IMR-90 (cell line): ENCODE measurements at regions not wholly inside any gene's neighbourhood (a gene's known extent, or its start where the extent isn't known, plus 50 kb on each side); places are given as distances from the start of the nearest gene placed in this dataset.

ENCODE experiments used
- ATAC-seq: fragments of 200-7000 bp; cut with Tn5 transposase; 2 replicates; pipeline ENCODE4 v1.9.1; 2020; ENCODE audit warnings: low read depth, mild to moderate bottlenecking, moderate library complexity
- BruUV-seq: library from RNA; stranded (reverse); fragments of 400-500 nt; replicated peaks from 2 replicates; lab custom pipeline; 2021; lab: Mats Ljungman, UMichigan
- CTCF ChIA-PET: fragments of 300-600 bp; formaldehyde crosslinking; extraction: SDS; loops from one replicate; lab custom pipeline; 2021; ENCODE audit warnings: antibody characterized with exemption; lab: Yijun Ruan, JAX
- POLR2A ChIA-PET: fragments of 300-600 bp; sonication (Branson Sonifier 250); formaldehyde crosslinking; loops from one replicate; lab custom pipeline; 2022; ENCODE audit warnings: antibody characterized with exemption; ENCODE audit not compliant: unreplicated experiment; lab: Charles Lee
- DNase-seq: peaks from one replicate; pipeline ENCODE4 v3.0.0; 2013
- H2AFZ ChIP-seq: replicated peaks from 2 replicates; pipeline ENCODE3; 2013; ENCODE audit warnings: low read length, mild to moderate bottlenecking; ENCODE audit not compliant: poor library complexity
- H2AK5ac ChIP-seq: 2 replicates; pipeline ENCODE4 v1.6.1; 2013; ENCODE audit warnings: low read depth, low read length, inconsistent platforms
- H2AK9ac ChIP-seq: replicated peaks from 2 replicates; pipeline ENCODE3; 2013; ENCODE audit warnings: mild to moderate bottlenecking, low read depth, low read length, moderate library complexity; ENCODE audit not compliant: poor library complexity
- H2BK120ac ChIP-seq: 2 replicates; pipeline ENCODE4 v1.6.1; 2013; ENCODE audit warnings: low read depth, low read length, inconsistent platforms
- H2BK15ac ChIP-seq: 3 replicates; pipeline ENCODE4 v1.6.1; 2013; ENCODE audit warnings: low read depth, low read length, inconsistent platforms
- H2BK20ac ChIP-seq: 2 replicates; pipeline ENCODE4 v1.6.1; 2013; ENCODE audit warnings: low read depth, mild to moderate bottlenecking, inconsistent platforms, low read length, moderate library complexity
- H2BK5ac ChIP-seq: 2 replicates; pipeline ENCODE4 v1.6.1; 2013; ENCODE audit warnings: mild to moderate bottlenecking, low read depth, low read length, inconsistent platforms; ENCODE audit not compliant: poor library complexity, severe bottlenecking
- H3K14ac ChIP-seq: replicated peaks from 2 replicates; pipeline ENCODE4 v1.6.1; 2013; ENCODE audit warnings: low read depth, low read length, inconsistent platforms
- H3K18ac ChIP-seq: 2 replicates; pipeline ENCODE4 v1.6.1; 2013; ENCODE audit warnings: low read depth, low read length, control low read depth
- H3K23ac ChIP-seq: 2 replicates; pipeline ENCODE4 v1.6.1; 2013; ENCODE audit warnings: low read depth, low read length, inconsistent platforms
- H3K27ac ChIP-seq: 2 replicates; pipeline ENCODE4 v1.5.1; 2013; ENCODE audit warnings: mild to moderate bottlenecking, control low read depth, low read length; ENCODE audit not compliant: insufficient read depth
- H3K27me3 ChIP-seq: 2 replicates; pipeline ENCODE4 v1.6.1; 2013; ENCODE audit warnings: low read length; ENCODE audit not compliant: control insufficient read depth, insufficient read depth
- H3K36me3 ChIP-seq: 2 replicates; pipeline ENCODE4 v1.6.1; 2013; ENCODE audit warnings: low read length, mixed read lengths; ENCODE audit not compliant: control insufficient read depth, insufficient read depth
- H3K4ac ChIP-seq: 2 replicates; pipeline ENCODE4 v1.6.1; 2013; ENCODE audit warnings: low read depth, low read length, inconsistent platforms
- H3K4me1 ChIP-seq: 2 replicates; pipeline ENCODE4 v1.6.1; 2013; ENCODE audit warnings: low read length, mixed read lengths; ENCODE audit not compliant: control insufficient read depth, insufficient read depth
- H3K4me2 ChIP-seq: 2 replicates; pipeline ENCODE4 v1.6.1; 2013; ENCODE audit warnings: low read depth, mild to moderate bottlenecking, control low read depth, low read length, moderate library complexity
- H3K4me3 ChIP-seq: 2 replicates; pipeline ENCODE4 v1.5.1; 2013; ENCODE audit warnings: low read depth, mild to moderate bottlenecking, control low read depth, low read length, moderate library complexity; ENCODE audit not compliant: insufficient read depth
- H3K56ac ChIP-seq: 2 replicates; pipeline ENCODE4 v1.6.1; 2013; ENCODE audit warnings: low read length, inconsistent platforms; ENCODE audit not compliant: insufficient read depth; ENCODE audit errors: extremely low read depth
- H3K79me1 ChIP-seq, 2 experiments: 2 replicates each; pipeline ENCODE4 v1.6.1; 2013; ENCODE audit warnings: low read length in 2 of 2, inconsistent platforms in 1 of 2, low read depth in 1 of 2
- H3K9ac ChIP-seq: 2 replicates; pipeline ENCODE4 v1.6.1; 2013; ENCODE audit warnings: low read depth, low read length, control low read depth
- H3K9me1 ChIP-seq: 2 replicates; pipeline ENCODE4 v1.6.1; 2013; ENCODE audit warnings: low read length, inconsistent platforms; ENCODE audit not compliant: insufficient read depth
- H3K9me3 ChIP-seq: 2 replicates; pipeline ENCODE4 v1.6.1; 2013; ENCODE audit warnings: low read length; ENCODE audit not compliant: control insufficient read depth, insufficient read depth
- H4K20me1 ChIP-seq: 2 replicates; pipeline ENCODE4 v1.6.1; 2013; ENCODE audit warnings: low read length, inconsistent platforms; ENCODE audit not compliant: insufficient read depth
- H4K5ac ChIP-seq: 2 replicates; pipeline ENCODE4 v1.6.1; 2013; ENCODE audit warnings: mild to moderate bottlenecking, low read depth, low read length, control low read depth
- H4K8ac ChIP-seq, 2 experiments: 2 replicates each; pipeline ENCODE4 v1.6.1; 2013; ENCODE audit warnings: low read depth in 2 of 2, low read length in 2 of 2, control low read depth in 1 of 2, inconsistent platforms in 1 of 2
- H4K91ac ChIP-seq: 2 replicates; pipeline ENCODE4 v1.6.1; 2013; ENCODE audit warnings: low read depth, low read length, inconsistent platforms; ENCODE audit not compliant: insufficient read depth
- BHLHE40 ChIP-seq: fragments of 150-350 bp; IDR thresholded peaks from 2 replicates; pipeline ENCODE4 v1.6.1; 2016; ENCODE audit warnings: mild to moderate bottlenecking, low read depth, low read length
- MAZ ChIP-seq: IDR thresholded peaks from 2 replicates; pipeline ENCODE4 v1.6.1; 2012; ENCODE audit warnings: low read depth, mild to moderate bottlenecking, low read length, improper control_type of control experiment, moderate library complexity, borderline replicate concordance
- POLR2A ChIP-seq: IDR thresholded peaks from 2 replicates; pipeline ENCODE4 v1.6.1; 2012; ENCODE audit warnings: mild to moderate bottlenecking, low read depth, low read length
- RAD21 ChIP-seq: IDR thresholded peaks from 2 replicates; pipeline ENCODE4 v1.6.1; 2012; ENCODE audit warnings: low read length, improper control_type of control experiment
- RFX5 ChIP-seq: IDR thresholded peaks from 2 replicates; pipeline ENCODE4 v1.8.0; 2012; ENCODE audit warnings: low read depth, mild to moderate bottlenecking, low read length, moderate library complexity
- USF2 ChIP-seq: fragments of 150-350 bp; IDR thresholded peaks from 2 replicates; pipeline ENCODE4 v1.6.1; 2017; ENCODE audit warnings: mild to moderate bottlenecking, antibody characterized with exemption, low read length, low read depth
- WGBS, 2 experiments: methylation state at CpG; one replicate each; pipeline versions ENCODE4 v1.1.5 to v1.1.7; 2013; ENCODE audit warnings: missing lambda C conversion rate in 2 of 2; ENCODE audit not compliant: insufficient read length in 1 of 2; ENCODE audit errors: extremely low coverage in 2 of 2; 5-methylcytosine and 5-hydroxymethylcytosine counted together
- dilution Hi-C: fragments of 300-500 bp; cut with HindIII; formaldehyde crosslinking; loops from one replicate; pipeline ENCODE4 v1.14.3; 2018; ENCODE audit warnings: low sequenced_read_pairs; ENCODE audit not compliant: unreplicated experiment
- in situ Hi-C: fragments of 300-500 bp; cut with MboI; formaldehyde crosslinking; loops from 3 replicates; pipeline ENCODE4 v1.14.3; 2019; ENCODE audit warnings: low sequenced_read_pairs, inconsistent platforms, mixed read lengths
- intact Hi-C: fragments of 100-400 bp; cut with micrococcal nuclease; formaldehyde crosslinking; loops from 2 replicates; pipeline ENCODE4 v1.10.0; 2022

- Histone ChIP-seq H3K27ac (no peak overlapping the region), H3K4ac (no peak overlapping the region), H3K18ac (no peak overlapping the region), H3K4me2 (no peak overlapping the region), H2BK15ac (no peak overlapping the region), H2AFZ (no peak overlapping the region), H3K9me3 (no peaks in the 10 kb centered on the region), H4K5ac (no peak overlapping the region), H2AK5ac (no peak overlapping the region), H2BK5ac (no peak overlapping the region), H3K14ac (no peak overlapping the region), H4K8ac (no peak overlapping the region), H3K23ac (no peak overlapping the region), H2BK120ac (no peak overlapping the region), H3K56ac (no peak overlapping the region), H3K36me3 (no peaks in the 10 kb centered on the region), H3K4me1 (no peaks in the 10 kb centered on the region), H2BK20ac (no peak overlapping the region), H4K20me1 (no peaks in the 10 kb centered on the region), H3K9me1 (no peaks in the 10 kb centered on the region), H3K79me1 (no peaks in the 10 kb centered on the region), H3K4me3 (no peak overlapping the region), H4K91ac (no peak overlapping the region), H3K27me3 (no peaks in the 10 kb centered on the region), H2AK9ac (no peak overlapping the region), H3K9ac (no peak overlapping the region)
- DNase-seq (no peak), ATAC-seq (no peak)
- POLR2A ChIA-PET, result no interaction called here
- intact Hi-C loops (no loop called here), in situ Hi-C loops (no loop called here), dilution Hi-C loops (no loop called here)
- 83% methylated on average over 1 of the region's 3 CpGs; no CpG with 5 or more reads in 1 of the 2 experiments for WGBS, 2 experiments
- CTCF ChIA-PET, result no interaction called here
- BruUV-seq, result no TSS peak
- TF ChIP-seq RAD21, result no peak
- TF ChIP-seq MAZ, result no peak
- no peak for TF ChIP-seq RFX5
- no peak for TF ChIP-seq BHLHE40
- TF ChIP-seq USF2, result no peak
- no peak for TF ChIP-seq POLR2A
Observed at GRCh38 chr1:60130703-60131102, 57.1 kb upstream of the C1orf87 start.
